ENCODE measurements at regions not wholly inside any gene's neighbourhood (a gene's known extent, or its start where the extent isn't known, plus 50 kb on each side); places are given as distances from the start of the nearest gene placed in this dataset.
"Not testable (repeated sequence)": the region's sequence is repeated elsewhere in the genome, so short reads cannot be mapped to it uniquely, and the experiment has no call there.

DNA sequence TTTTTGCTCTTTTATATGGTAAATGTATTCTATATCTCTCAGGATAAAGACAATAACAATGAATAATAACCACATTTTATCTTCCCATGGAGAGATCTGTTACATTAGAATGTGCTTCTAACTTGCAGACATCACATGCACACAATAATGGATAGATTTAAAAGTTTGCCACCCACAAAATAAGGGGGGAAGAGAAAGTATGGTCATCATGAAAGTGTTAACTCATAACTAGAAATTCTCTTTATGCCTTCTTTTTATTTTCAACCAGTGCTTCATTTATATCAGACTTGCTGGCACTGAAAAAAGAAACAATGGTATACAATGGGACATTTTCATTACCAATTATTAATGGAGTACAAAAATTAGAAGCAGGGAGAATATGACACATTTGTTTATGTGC is 470.0 kb downstream of the FAT4 start:
- DNase-seq, result no peak
- intact Hi-C loops (cut with DNase I), result no loop called here

DNA sequence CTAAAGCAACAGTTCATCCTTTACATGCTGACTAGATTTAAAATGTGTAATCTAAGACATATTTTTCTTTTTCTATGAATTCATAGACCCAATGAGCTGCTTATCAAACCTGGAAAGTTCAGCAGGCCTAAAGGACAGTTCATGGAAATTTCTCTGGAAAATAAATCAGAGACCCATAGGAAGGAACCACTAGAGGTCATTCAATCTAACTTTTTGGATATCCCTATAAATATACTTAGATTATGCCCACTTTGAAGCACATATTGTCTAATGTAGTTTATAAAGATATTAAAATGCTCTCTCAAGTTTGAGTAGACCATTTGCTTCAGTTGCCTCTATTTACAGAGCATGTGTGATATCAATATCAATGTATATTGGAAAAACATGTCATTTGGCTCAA is 473.0 kb downstream of the FAT4 start:
- no peak for DNase-seq
- intact Hi-C loops (cut with DNase I), result no loop called here

GRCh38 chr4:125789023-125789422 is 474.3 kb downstream of the FAT4 start:
- intact Hi-C loops (cut with DNase I), result no loop called here
- DNase-seq, result no peak

DNA sequence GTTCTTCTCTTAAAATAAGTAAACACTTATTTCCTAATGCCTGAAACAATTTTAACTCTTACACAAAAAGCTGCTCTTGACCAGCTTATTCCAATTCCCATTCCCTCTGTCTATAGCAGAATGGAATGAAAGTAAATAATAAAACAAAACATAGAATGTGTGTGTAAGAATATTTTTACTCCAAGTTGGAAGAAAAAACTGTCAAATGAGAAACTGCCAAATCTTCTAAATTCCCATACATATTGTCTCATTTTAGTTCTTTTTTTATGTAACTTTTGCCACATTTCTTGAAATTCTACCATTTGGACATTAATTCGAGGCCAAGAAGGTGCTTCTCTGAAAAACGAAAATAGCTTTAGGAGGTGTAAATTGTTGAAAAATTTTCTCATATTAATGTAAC is 477.1 kb downstream of the FAT4 start:
- intact Hi-C loops (cut with DNase I), result no loop called here
- DNase-seq, result no peak

DNA sequence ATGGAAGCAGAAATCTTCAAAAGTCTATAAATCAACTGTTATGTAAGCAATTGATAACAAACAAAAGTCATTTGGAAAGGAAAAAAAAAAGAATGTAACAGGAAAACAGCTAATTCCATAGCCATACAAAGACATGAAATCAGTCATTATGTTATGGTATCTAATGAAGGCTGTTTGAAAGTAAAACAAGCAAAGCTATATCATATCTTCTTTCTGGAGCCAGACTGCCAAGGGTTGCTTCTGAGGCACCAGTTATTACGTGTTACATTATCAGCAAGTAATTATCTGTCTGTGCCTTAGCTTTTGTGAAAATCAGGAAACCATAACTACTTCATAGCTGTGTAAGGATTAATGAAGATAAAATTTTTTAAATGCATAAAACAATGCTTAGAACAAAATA is 480.2 kb downstream of the FAT4 start:
- intact Hi-C loops (cut with DNase I), result no loop called here
- no peak for DNase-seq

DNA sequence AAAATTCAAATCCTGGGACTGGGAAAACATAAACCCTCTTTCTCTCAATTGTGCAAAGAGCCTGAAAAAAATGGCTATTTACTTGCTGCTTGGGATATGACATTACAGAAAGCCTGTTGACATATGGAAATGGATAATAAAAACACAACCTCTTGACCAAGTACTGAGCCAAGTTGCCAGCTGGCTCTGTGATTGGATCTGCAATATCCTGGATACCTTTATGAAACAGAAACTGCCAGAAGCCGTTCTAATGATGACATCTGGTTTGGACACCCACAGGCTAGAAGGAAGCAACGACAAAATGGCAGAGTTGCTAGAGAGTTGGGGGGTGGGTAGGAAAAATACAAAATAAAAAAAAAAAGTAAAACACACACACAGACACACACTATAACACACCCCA is 481.4 kb downstream of the FAT4 start:
- intact Hi-C loops (cut with DNase I), result no loop called here
- no peak for DNase-seq

DNA sequence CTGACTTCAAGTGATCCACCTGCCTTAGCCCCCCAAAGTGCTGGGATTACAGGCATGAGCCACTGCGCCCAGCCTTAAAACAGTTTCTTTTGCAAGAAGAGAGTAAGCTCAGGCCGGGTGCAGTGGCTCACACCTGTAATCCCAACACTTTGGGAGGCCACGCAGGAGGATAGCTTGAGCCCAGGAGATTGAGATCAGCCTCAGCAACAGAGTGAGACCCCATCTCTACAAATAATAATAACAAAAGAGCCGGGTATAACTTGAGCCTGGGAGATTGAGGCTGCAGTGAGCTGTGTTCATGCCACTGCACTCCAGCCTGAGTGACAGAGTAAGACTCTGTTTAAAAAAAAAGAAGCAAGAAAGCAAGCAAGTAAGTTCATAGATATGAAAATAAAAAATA is 482.9 kb downstream of the FAT4 start:
- peak in 1 of 10 donors; percentile 14 for DNase-seq

DNA sequence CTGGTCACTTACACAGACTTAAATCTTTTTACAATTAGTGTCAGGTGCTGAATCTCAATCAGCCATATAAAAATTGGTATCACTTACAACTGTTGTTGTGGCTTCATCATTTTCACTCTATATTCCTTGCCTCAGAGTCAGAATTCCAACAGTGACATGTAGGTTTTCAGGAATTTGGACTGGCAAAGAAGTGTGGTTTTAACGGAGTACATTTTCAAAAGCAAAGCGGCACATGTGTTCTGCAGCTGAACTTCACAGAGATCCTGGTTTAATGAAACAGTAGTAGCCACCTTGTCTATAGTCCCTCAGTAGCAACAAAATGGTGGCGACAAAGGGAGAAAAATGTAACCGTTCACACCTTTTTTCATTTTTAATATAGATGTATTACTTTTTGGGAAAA is 486.6 kb downstream of the FAT4 start:
- intact Hi-C loops (cut with DNase I), result no loop called here
- DNase-seq, result no peak

More for the DNA sequence above, 482.9 kb downstream of the FAT4 start:
- intact Hi-C loops (cut with DNase I), result not testable (repeated sequence)

DNA sequence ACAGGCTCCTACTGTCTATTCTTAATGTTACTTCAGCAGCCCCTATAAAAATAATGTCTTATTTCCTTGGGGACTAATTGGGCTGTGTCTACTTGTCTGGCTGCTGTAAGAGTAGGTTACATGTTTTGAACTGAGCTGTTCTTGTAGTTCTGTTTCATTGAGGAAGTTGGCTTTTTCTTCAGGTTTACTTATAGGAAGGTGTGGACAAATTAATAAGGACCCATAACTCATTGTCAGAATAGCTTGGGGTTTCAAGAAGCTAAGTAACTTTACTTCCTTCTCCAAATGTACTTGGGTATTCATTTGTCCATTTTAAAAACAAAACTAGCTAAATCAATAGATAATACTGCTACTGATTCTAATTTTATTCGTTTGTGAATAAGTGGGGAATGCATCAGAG is 487.2 kb downstream of the FAT4 start:
- DNase-seq, result no peak
- intact Hi-C loops (cut with DNase I), result no loop called here

- DNase-seq, result no peak
- intact Hi-C loops (cut with DNase I), result no loop called here
Observed at GRCh38 chr4:125808022-125808421, 493.3 kb downstream of the FAT4 start.

GRCh38 chr4:125808570-125808969 is 493.8 kb downstream of the FAT4 start:
- no peak for DNase-seq
- intact Hi-C loops (cut with DNase I), result no loop called here

- DNase-seq, result no peak
- intact Hi-C loops (cut with DNase I), result no loop called here
Observed at GRCh38 chr4:125811892-125812291, 497.1 kb downstream of the FAT4 start.

- no peak for DNase-seq
- intact Hi-C loops (cut with DNase I), result no loop called here
Observed at GRCh38 chr4:125826801-125827695, 512.3 kb downstream of the FAT4 start.

GRCh38 chr4:125827696-125828052 is 512.9 kb downstream of the FAT4 start:
- DNase-seq, result no peak
- intact Hi-C loops (cut with DNase I), result no loop called here

DNA sequence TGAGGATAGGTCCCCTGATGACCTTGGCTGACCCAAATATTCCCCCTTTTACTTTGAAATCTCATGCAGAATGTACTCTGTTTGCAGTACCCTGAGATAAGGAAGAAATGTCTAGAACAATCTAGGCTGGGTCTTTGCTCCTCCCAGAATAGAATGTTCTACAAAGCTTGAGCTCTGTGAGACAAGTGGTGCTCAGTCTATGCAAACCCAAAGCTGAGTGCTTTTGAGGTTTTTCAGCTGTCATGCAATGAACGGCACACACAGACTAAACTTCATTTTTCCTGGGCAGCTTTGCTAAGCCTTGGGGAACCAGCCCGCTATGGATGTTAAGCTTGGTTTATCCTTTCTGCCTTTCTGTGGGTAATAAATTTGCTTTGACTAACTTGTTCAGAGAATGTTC is 513.6 kb downstream of the FAT4 start:
- DNase-seq, result no peak
- intact Hi-C loops (cut with DNase I), result no loop called here

GRCh38 chr4:125832161-125832560 is 517.4 kb downstream of the FAT4 start:
- intact Hi-C loops (cut with DNase I), result no loop called here
- no peak for DNase-seq

DNA sequence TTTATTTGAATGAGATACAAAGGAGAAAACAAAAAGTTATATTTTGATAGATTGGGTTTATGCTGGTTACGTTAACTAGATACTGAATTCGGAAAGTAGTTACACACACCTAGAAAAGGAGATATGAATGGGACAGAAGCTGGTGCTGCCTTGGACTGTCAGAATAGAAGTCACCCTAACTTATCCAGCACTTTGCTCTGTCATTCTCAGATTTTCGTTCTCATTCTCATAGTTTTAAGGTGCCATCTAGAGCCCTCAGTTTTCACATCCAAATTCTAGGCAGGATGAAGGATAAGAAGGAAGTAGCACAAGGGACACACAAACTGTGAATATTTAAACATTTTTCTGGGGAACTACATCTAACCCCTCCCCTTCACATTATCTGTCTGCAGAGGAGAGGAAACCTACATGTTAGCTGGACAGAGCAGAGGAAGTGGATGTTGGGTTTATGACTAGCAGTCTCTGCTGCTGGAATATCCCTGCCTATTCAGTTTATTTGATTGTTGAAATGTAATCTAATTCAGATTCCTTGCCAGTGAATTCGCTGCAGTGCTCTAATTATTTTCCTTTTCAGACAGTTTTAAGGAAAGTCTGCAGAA is 521.9 kb downstream of the FAT4 start:
- no peak for DNase-seq
- intact Hi-C loops (cut with DNase I), result no loop called here

- intact Hi-C loops (cut with DNase I), result no loop called here
- no peak for DNase-seq
Observed at GRCh38 chr4:125837493-125838201, 522.9 kb downstream of the FAT4 start.

- intact Hi-C loops (cut with DNase I), result no loop called here
- peak in 1 of 10 donors; percentile 26 for DNase-seq
Observed at GRCh38 chr4:125838202-125838601, 523.4 kb downstream of the FAT4 start.

DNA sequence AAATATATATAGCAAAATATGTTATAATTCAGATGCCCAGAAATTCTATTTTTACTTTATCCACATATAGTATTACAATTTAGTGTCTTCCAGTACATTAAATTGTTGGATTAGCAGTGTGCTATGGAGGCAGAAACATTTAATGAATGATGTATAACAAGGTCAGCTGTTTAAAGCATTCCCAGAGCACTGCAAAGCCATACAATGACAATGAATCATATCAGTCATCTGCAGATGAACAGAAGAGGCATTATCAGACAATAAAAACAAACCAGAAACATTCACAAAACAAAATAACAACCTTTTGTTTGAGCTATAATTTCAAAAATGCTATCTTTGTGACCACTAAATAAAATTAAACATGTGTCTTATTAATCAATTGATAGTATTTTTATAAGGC is 524.2 kb downstream of the FAT4 start:
- intact Hi-C loops (cut with DNase I), result no loop called here

GRCh38 chr4:125843947-125844346 is 529.2 kb downstream of the FAT4 start:
- no peak for DNase-seq
- intact Hi-C loops (cut with DNase I), result no loop called here

More for the DNA sequence above, 524.2 kb downstream of the FAT4 start:
- DNase-seq, result no peak

GRCh38 chr4:125847518-125847917 is 532.8 kb downstream of the FAT4 start:
- intact Hi-C loops (cut with DNase I), result no loop called here
- no peak for DNase-seq
